Adrenal gland (tissue), 9 donors: ENCODE measurements at regions not wholly inside any gene's neighbourhood (a gene's known extent, or its start where the extent isn't known, plus 50 kb on each side); places are given as distances from the start of the nearest gene placed in this dataset.

Experiments
- DNase-seq, 7 donors: peaks; one replicate each; pipeline ENCODE4 v3.0.0-alpha.2; 2019 to 2020
- H3K27ac ChIP-seq, 5 donors: fragments of 200-600 bp; sonication (generic) in 4 of 5; 1 replicate in 3 of 5; 2 replicates in 2 of 5; pipeline versions ENCODE4 v1.5.1 to v1.8.0; 2016 to 2020; ENCODE audit warnings: mild to moderate bottlenecking in 1 of 5
- H3K27me3 ChIP-seq: fragments of 200-600 bp; 2 replicates; pipeline ENCODE4 v1.8.0; 2021
- H3K36me3 ChIP-seq, 2 donors: fragments of 200-600 bp; replicated peaks in 1 of 2; 1 replicate in 1 of 2; 2 replicates in 1 of 2; pipeline versions ENCODE4 v1.5.1 to v1.8.0; 2018 to 2022
- H3K4me1 ChIP-seq, 2 donors: fragments of 200-600 bp; replicated peaks in 1 of 2; 1 replicate in 1 of 2; 2 replicates in 1 of 2; pipeline versions ENCODE4 v1.5.1 to v1.8.0; 2018 to 2021
- H3K4me3 ChIP-seq, 4 donors: fragments of 200-600 bp; sonication (generic) in 3 of 4; one replicate each; pipeline ENCODE4 v1.5.1; 2016 to 2018
- H3K9me3 ChIP-seq, 3 donors: fragments of 200-600 bp; sonication (generic) in 1 of 3; replicated peaks in 1 of 3; 1 replicate in 2 of 3; 2 replicates in 1 of 3; pipeline versions ENCODE4 v1.5.1 to v1.8.0; 2016 to 2021
- POLR2A ChIP-seq, 2 donors: fragments of 450-650 bp; IDR thresholded peaks; one replicate each; pipeline ENCODE4 v1.6.1; 2017; ENCODE audit warnings: antibody characterized with exemption in 2 of 2, mild to moderate bottlenecking in 2 of 2, moderate library complexity in 1 of 2
- WGBS, 4 donors: extraction: QIAGEN DNeasy Blood & Tissue Kit in 2 of 4; methylation state at CpG; one replicate each; pipeline versions ENCODE4 v1.1.5 to v1.1.7; 2013 to 2017; 5-methylcytosine and 5-hydroxymethylcytosine counted together
- intact Hi-C, 2 donors: fragments of 100-400 bp; cut with DNase I; formaldehyde crosslinking; loops; one replicate each; pipeline versions ENCODE4 v1.14.1 to v1.15.0; 2022 to 2023
- TF ChIP-seq, protein P1 (sequence below), 6 experiments: fragments of 450-650 bp in 4 of 6; fragments of 200-600 bp in 2 of 6; sonication (generic) in 1 of 6; IDR thresholded peaks; 1 replicate in 5 of 6; 2 replicates in 1 of 6; pipeline versions ENCODE4 v1.5.1 to v1.8.0; 2016 to 2021; ENCODE audit warnings: antibody characterized with exemption in 6 of 6, mild to moderate bottlenecking in 2 of 6, moderate library complexity in 1 of 6
- donor health status: healthy with polysubstance abuse.
- donor health status: Bipolar disorder and iron deficiency.
- donor health status: DM: yes; HTN: yes; CAD: no.
- donor health status: DM: no; HTN: no; CAD: no.
- donor health status: DM: no; HTN: no; CAD: no.

- H3K36me3 ChIP-seq, result no peaks in the 10 kb centered on the region
- H3K27ac ChIP-seq, result no peak overlapping the region
- no peak for TF ChIP-seq POLR2A (IDR thresholded peaks at IDR 0.05)
- TF ChIP-seq, protein P1, sequence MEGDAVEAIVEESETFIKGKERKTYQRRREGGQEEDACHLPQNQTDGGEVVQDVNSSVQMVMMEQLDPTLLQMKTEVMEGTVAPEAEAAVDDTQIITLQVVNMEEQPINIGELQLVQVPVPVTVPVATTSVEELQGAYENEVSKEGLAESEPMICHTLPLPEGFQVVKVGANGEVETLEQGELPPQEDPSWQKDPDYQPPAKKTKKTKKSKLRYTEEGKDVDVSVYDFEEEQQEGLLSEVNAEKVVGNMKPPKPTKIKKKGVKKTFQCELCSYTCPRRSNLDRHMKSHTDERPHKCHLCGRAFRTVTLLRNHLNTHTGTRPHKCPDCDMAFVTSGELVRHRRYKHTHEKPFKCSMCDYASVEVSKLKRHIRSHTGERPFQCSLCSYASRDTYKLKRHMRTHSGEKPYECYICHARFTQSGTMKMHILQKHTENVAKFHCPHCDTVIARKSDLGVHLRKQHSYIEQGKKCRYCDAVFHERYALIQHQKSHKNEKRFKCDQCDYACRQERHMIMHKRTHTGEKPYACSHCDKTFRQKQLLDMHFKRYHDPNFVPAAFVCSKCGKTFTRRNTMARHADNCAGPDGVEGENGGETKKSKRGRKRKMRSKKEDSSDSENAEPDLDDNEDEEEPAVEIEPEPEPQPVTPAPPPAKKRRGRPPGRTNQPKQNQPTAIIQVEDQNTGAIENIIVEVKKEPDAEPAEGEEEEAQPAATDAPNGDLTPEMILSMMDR (IDR thresholded peaks at IDR 0.05), result no peak
- H3K9me3 ChIP-seq, result no peaks in the 10 kb centered on the region
- no peak for DNase-seq
- intact Hi-C loops, result no loop called here
- H3K27me3 ChIP-seq, result peaks cover 4% of the 10 kb centered on the region
- H3K4me3 ChIP-seq, result no peak overlapping the region
- no peaks in the 10 kb centered on the region for H3K4me1 ChIP-seq
- WGBS, 4 donors, result 69 to 94% (median 90%) methylated on average over 2 to 5 of the region's 5 CpGs
These were observed 435.8 kb upstream of the SPRED2 start for GRCh38 chr2:65868177-65868576.

GRCh38 chr2:65867446-65867845, 435.0 kb upstream of the SPRED2 start:
- Histone ChIP-seq H3K27me3 (peaks cover 4% of the 10 kb centered on the region), H3K36me3 (no peaks in the 10 kb centered on the region), H3K27ac (no peak overlapping the region), H3K4me3 (no peak overlapping the region), H3K9me3 (no peaks in the 10 kb centered on the region), H3K4me1 (no peaks in the 10 kb centered on the region)
- no peak for DNase-seq
- 33 to 41% (median 40%) methylated on average over 4 of the region's 4 CpGs for WGBS, 4 donors
- intact Hi-C loops, result no loop called here
- TF ChIP-seq POLR2A (IDR thresholded peaks at IDR 0.05), result no peak
- TF ChIP-seq, protein P1 (IDR thresholded peaks at IDR 0.05), result no peak

DNA sequence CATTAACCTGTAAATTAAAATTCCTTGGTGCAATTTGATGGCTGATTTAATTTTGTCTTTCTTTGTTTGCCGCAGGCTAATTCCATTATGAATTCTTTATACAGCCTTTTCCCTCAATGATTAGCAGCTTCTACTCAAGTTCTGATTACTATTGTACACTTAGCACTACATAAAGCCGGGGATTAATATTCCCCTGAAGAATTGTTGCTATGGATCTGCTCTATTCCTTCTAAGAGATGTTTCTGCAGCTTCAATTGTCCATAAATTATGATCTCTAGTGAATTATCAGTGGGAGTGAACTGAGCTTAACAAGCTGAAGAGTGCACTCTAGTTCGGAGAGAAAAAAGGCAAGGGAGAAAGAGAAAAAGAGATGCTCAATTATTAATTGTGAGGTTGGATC, 433.7 kb upstream of the SPRED2 start:
- TF ChIP-seq, protein P1 (IDR thresholded peaks at IDR 0.05), result no peak
- TF ChIP-seq POLR2A (IDR thresholded peaks at IDR 0.05), result no peak
- H3K9me3 ChIP-seq, result no peaks in the 10 kb centered on the region
- WGBS, 4 donors, result 64 to 78% (median 71%) methylated on average over 3 of the region's 3 CpGs
- intact Hi-C loops, result no loop called here
- H3K36me3 ChIP-seq, result no peaks in the 10 kb centered on the region
- no peaks in the 10 kb centered on the region for H3K4me1 ChIP-seq
- no peak for DNase-seq
- H3K27ac ChIP-seq, result no peak overlapping the region
- H3K27me3 ChIP-seq, result peaks cover 4% of the 10 kb centered on the region
- no peak overlapping the region for H3K4me3 ChIP-seq

- Histone ChIP-seq H3K36me3 (no peaks in the 10 kb centered on the region), H3K4me1 (no peaks in the 10 kb centered on the region), H3K27ac (no peak overlapping the region), H3K9me3 (no peaks in the 10 kb centered on the region), H3K27me3 (peaks cover 4% of the 10 kb centered on the region), H3K4me3 (no peak overlapping the region)
- intact Hi-C loops, result no loop called here
- TF ChIP-seq, protein P1 (IDR thresholded peaks at IDR 0.05), result no peak
- no peak for TF ChIP-seq POLR2A (IDR thresholded peaks at IDR 0.05)
- no peak for DNase-seq
- 90 to 93% (median 90%) methylated on average over 5 of the region's 5 CpGs for WGBS, 4 donors
These were observed 432.2 kb upstream of the SPRED2 start for GRCh38 chr2:65864619-65865018.
